HEK293 (cell line): ENCODE measurements at regions not wholly inside any gene's neighbourhood (a gene's known extent, or its start where the extent isn't known, plus 50 kb on each side); places are given as distances from the start of the nearest gene placed in this dataset.

Experiments
- CTCF ChIA-PET: fragments of 350-600 bp; formaldehyde crosslinking; extraction: SDS; loops from one replicate; lab custom pipeline; 2021; ENCODE audit warnings: antibody characterized with exemption; lab: Yijun Ruan, JAX
- POLR2A ChIA-PET: fragments of 300-600 bp; formaldehyde crosslinking; extraction: SDS; loops from one replicate; lab custom pipeline; 2020; ENCODE audit warnings: antibody characterized with exemption, inconsistent platforms; lab: Yijun Ruan, JAX
- H3K27ac ChIP-seq: fragments of 200-500 bp; sonication (Bioruptor generic); 2 replicates; pipeline ENCODE4 v1.5.1; 2014; ENCODE audit warnings: low read depth, low read length, control low read depth, inconsistent platforms; ENCODE audit errors: extremely low read depth
- H3K36me3 ChIP-seq, 2 experiments: fragments of 200-500 bp in 1 of 2; sonication (Bioruptor generic) in 1 of 2; 1 replicate in 1 of 2; 2 replicates in 1 of 2; pipeline ENCODE4 v1.5.1; 2014 to 2017; ENCODE audit warnings: inconsistent platforms in 2 of 2, low read length in 2 of 2; ENCODE audit not compliant: control insufficient read depth in 2 of 2, insufficient read depth in 1 of 2
- H3K4me1 ChIP-seq: fragments of 200-500 bp; sonication (Bioruptor generic); 2 replicates; pipeline ENCODE4 v1.5.1; 2014; ENCODE audit warnings: mild to moderate bottlenecking, low read length, inconsistent platforms; ENCODE audit not compliant: control insufficient read depth, insufficient read depth
- H3K4me3 ChIP-seq: 2 replicates; pipeline ENCODE4 v1.5.1; 2011; ENCODE audit warnings: low read depth, mild to moderate bottlenecking, control low read depth, low read length, moderate library complexity
- H3K9me3 ChIP-seq: fragments of 200-500 bp; sonication (Bioruptor generic); 2 replicates; pipeline ENCODE4 v1.5.1; 2014; ENCODE audit warnings: low read depth, low read length, inconsistent platforms; ENCODE audit not compliant: control insufficient read depth, insufficient read depth
- GLI4 ChIP-seq: fragments of 450-650 bp; formaldehyde crosslinking; IDR thresholded peaks from 2 replicates; pipeline ENCODE4 v1.5.1; 2016; ENCODE audit warnings: missing biosample characterization, missing genetic modification characterization
- KLF1 ChIP-seq: fragments of 450-650 bp; formaldehyde crosslinking; IDR thresholded peaks from 2 replicates; pipeline ENCODE4 v1.5.1; 2016; ENCODE audit warnings: missing biosample characterization, missing genetic modification characterization
- KLF9 ChIP-seq: fragments of 450-650 bp; formaldehyde crosslinking; IDR thresholded peaks from 2 replicates; pipeline ENCODE4 v1.5.1; 2016; ENCODE audit warnings: missing biosample characterization, missing genetic modification characterization, low read depth
- SP7 ChIP-seq: fragments of 450-650 bp; formaldehyde crosslinking; IDR thresholded peaks from 2 replicates; pipeline ENCODE4 v1.5.1; 2016; ENCODE audit warnings: missing biosample characterization, missing genetic modification characterization
- YY2 ChIP-seq: fragments of 450-650 bp; formaldehyde crosslinking; IDR thresholded peaks from 2 replicates; pipeline ENCODE4 v1.5.1; 2016; ENCODE audit warnings: missing biosample characterization, missing genetic modification characterization
- ZBTB8A ChIP-seq: fragments of 450-650 bp; formaldehyde crosslinking; IDR thresholded peaks from 2 replicates; pipeline ENCODE4 v1.5.1; 2016; ENCODE audit warnings: missing biosample characterization, missing genetic modification characterization
- ZFP69B ChIP-seq: fragments of 450-650 bp; formaldehyde crosslinking; IDR thresholded peaks from 2 replicates; pipeline ENCODE4 v1.5.1; 2016; ENCODE audit warnings: missing biosample characterization, missing genetic modification characterization
- ZNF221 ChIP-seq: fragments of 450-650 bp; formaldehyde crosslinking; IDR thresholded peaks from 2 replicates; pipeline ENCODE4 v1.5.1; 2017; ENCODE audit warnings: missing biosample characterization, missing genetic modification characterization, borderline replicate concordance
- ZNF311 ChIP-seq: fragments of 450-650 bp; formaldehyde crosslinking; IDR thresholded peaks from 2 replicates; pipeline ENCODE4 v1.5.1; 2017; ENCODE audit warnings: missing biosample characterization, missing genetic modification characterization, borderline replicate concordance
- ZNF623 ChIP-seq: fragments of 450-650 bp; formaldehyde crosslinking; IDR thresholded peaks from 2 replicates; pipeline ENCODE4 v1.5.1; 2016; ENCODE audit warnings: missing biosample characterization, missing genetic modification characterization
- ZSCAN30 ChIP-seq: fragments of 450-650 bp; IDR thresholded peaks from 2 replicates; pipeline ENCODE4 v1.5.1; 2018; ENCODE audit warnings: missing biosample characterization, mild to moderate bottlenecking, missing genetic modification characterization, moderate library complexity
- TF ChIP-seq, protein P1 (sequence below): fragments of 450-650 bp; formaldehyde crosslinking; IDR thresholded peaks from 2 replicates; pipeline ENCODE4 v1.5.1; 2017; ENCODE audit warnings: missing biosample characterization, mild to moderate bottlenecking, missing genetic modification characterization, moderate library complexity
- TF ChIP-seq, protein P2 (sequence below): fragments of 450-650 bp; IDR thresholded peaks from 2 replicates; pipeline ENCODE4 v1.5.1; 2018; ENCODE audit warnings: missing biosample characterization, missing genetic modification characterization
- TF ChIP-seq, protein P3 (sequence below): fragments of 450-650 bp; formaldehyde crosslinking; IDR thresholded peaks from 2 replicates; pipeline ENCODE4 v1.5.1; 2016; ENCODE audit warnings: missing biosample characterization, missing genetic modification characterization, low read depth
- TF ChIP-seq, protein P4 (sequence below): fragments of 450-650 bp; formaldehyde crosslinking; IDR thresholded peaks from 2 replicates; pipeline ENCODE4 v1.5.1; 2017; ENCODE audit warnings: missing biosample characterization, missing genetic modification characterization
- TF ChIP-seq, protein P5 (sequence below): fragments of 450-650 bp; formaldehyde crosslinking; IDR thresholded peaks from 2 replicates; pipeline ENCODE4 v1.5.1; 2016; ENCODE audit warnings: missing biosample characterization, missing genetic modification characterization
- TF ChIP-seq, protein P6 (sequence below): fragments of 450-650 bp; formaldehyde crosslinking; IDR thresholded peaks from 2 replicates; pipeline ENCODE4 v1.5.1; 2016; ENCODE audit warnings: missing biosample characterization, missing genetic modification characterization
- TF ChIP-seq, protein P7 (sequence below): fragments of 450-650 bp; formaldehyde crosslinking; IDR thresholded peaks from 2 replicates; pipeline ENCODE4 v1.5.1; 2016; ENCODE audit warnings: missing biosample characterization, missing genetic modification characterization

DNA sequence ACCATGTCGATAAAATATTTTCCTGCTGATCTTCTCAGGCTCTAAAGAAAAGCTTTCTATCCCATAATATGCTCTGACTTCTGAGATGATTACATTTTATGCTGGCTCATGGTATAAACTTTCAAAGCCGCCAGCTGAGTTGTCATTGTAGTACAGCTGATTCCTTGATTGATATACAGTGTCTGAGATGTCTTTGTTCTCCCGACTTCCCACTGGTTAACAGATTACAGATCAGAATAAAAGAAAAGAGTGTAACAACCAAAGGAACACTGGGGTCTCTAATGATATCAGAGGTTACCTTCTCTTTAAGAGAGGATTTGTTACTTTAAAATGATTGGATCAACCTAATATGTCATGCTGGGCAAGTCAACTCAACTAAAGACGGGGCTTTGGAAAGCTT is 485.4 kb upstream of the LRRC7 start:
- Histone ChIP-seq H3K4me1 (no peaks in the 10 kb centered on the region), H3K4me3 (no peak overlapping the region), H3K27ac (no peak overlapping the region), H3K9me3 (no peaks in the 10 kb centered on the region), H3K36me3 (no peaks in the 10 kb centered on the region)
- no peak for TF ChIP-seq KLF1
- TF ChIP-seq ZSCAN30 = no peak
- no peak for TF ChIP-seq ZFP69B (tag by site-specific recombination)
- no peak for TF ChIP-seq ZBTB8A (tag by site-specific recombination)
- POLR2A ChIA-PET = no interaction called here
- CTCF ChIA-PET = interaction anchor here (1.1 kb wide), 1 partner anchor 263 kb away, joined by 3 read pairs; no protein-coding TSS in a partner anchor

DNA sequence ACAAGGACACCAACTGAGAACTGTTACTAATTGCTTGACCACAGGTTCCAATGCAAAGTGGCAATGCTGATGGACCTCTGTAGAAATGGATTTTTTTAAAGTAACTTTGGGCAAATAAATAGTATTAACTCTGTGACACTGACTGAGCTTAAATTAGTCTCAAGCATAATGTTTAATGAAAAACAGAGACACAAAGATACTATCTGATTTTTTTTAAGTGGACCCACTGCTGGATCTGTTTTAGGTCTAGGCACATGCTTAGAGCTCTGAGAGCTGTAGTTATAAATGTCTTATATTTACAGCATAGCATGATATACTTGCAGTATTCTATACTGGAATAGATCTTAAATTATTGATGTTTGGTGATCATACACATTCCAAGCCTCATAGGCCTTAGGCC is 481.6 kb upstream of the LRRC7 start:
- CTCF ChIA-PET = interaction anchor here (0.6 kb wide), 1 partner anchor 444 kb away, joined by 3 read pairs; no protein-coding TSS in a partner anchor
- TF ChIP-seq, protein P1, sequence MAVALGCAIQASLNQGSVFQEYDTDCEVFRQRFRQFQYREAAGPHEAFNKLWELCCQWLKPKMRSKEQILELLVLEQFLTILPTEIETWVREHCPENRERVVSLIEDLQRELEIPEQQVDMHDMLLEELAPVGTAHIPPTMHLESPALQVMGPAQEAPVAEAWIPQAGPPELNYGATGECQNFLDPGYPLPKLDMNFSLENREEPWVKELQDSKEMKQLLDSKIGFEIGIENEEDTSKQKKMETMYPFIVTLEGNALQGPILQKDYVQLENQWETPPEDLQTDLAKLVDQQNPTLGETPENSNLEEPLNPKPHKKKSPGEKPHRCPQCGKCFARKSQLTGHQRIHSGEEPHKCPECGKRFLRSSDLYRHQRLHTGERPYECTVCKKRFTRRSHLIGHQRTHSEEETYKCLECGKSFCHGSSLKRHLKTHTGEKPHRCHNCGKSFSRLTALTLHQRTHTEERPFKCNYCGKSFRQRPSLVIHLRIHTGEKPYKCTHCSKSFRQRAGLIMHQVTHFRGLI (tag by site-specific recombination) = no peak
- TF ChIP-seq YY2 (no peak), SP7 (tag by site-specific recombination) (no peak), ZNF311 (tag by site-specific recombination) (no peak), ZNF221 (tag by site-specific recombination) (no peak), KLF9 (tag by site-specific recombination) (no peak), ZNF623 (tag by site-specific recombination) (no peak), GLI4 (tag by site-specific recombination) (no peak)
- TF ChIP-seq, protein P2, sequence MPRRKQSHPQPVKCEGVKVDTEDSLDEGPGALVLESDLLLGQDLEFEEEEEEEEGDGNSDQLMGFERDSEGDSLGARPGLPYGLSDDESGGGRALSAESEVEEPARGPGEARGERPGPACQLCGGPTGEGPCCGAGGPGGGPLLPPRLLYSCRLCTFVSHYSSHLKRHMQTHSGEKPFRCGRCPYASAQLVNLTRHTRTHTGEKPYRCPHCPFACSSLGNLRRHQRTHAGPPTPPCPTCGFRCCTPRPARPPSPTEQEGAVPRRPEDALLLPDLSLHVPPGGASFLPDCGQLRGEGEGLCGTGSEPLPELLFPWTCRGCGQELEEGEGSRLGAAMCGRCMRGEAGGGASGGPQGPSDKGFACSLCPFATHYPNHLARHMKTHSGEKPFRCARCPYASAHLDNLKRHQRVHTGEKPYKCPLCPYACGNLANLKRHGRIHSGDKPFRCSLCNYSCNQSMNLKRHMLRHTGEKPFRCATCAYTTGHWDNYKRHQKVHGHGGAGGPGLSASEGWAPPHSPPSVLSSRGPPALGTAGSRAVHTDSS (tag by site-specific recombination) = no peak
- TF ChIP-seq, protein P3, sequence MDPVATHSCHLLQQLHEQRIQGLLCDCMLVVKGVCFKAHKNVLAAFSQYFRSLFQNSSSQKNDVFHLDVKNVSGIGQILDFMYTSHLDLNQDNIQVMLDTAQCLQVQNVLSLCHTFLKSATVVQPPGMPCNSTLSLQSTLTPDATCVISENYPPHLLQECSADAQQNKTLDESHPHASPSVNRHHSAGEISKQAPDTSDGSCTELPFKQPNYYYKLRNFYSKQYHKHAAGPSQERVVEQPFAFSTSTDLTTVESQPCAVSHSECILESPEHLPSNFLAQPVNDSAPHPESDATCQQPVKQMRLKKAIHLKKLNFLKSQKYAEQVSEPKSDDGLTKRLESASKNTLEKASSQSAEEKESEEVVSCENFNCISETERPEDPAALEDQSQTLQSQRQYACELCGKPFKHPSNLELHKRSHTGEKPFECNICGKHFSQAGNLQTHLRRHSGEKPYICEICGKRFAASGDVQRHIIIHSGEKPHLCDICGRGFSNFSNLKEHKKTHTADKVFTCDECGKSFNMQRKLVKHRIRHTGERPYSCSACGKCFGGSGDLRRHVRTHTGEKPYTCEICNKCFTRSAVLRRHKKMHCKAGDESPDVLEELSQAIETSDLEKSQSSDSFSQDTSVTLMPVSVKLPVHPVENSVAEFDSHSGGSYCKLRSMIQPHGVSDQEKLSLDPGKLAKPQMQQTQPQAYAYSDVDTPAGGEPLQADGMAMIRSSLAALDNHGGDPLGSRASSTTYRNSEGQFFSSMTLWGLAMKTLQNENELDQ = no peak
- TF ChIP-seq, protein P4, sequence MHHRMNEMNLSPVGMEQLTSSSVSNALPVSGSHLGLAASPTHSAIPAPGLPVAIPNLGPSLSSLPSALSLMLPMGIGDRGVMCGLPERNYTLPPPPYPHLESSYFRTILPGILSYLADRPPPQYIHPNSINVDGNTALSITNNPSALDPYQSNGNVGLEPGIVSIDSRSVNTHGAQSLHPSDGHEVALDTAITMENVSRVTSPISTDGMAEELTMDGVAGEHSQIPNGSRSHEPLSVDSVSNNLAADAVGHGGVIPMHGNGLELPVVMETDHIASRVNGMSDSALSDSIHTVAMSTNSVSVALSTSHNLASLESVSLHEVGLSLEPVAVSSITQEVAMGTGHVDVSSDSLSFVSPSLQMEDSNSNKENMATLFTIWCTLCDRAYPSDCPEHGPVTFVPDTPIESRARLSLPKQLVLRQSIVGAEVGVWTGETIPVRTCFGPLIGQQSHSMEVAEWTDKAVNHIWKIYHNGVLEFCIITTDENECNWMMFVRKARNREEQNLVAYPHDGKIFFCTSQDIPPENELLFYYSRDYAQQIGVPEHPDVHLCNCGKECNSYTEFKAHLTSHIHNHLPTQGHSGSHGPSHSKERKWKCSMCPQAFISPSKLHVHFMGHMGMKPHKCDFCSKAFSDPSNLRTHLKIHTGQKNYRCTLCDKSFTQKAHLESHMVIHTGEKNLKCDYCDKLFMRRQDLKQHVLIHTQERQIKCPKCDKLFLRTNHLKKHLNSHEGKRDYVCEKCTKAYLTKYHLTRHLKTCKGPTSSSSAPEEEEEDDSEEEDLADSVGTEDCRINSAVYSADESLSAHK (tag by site-specific recombination) = no peak
- TF ChIP-seq, protein P5, sequence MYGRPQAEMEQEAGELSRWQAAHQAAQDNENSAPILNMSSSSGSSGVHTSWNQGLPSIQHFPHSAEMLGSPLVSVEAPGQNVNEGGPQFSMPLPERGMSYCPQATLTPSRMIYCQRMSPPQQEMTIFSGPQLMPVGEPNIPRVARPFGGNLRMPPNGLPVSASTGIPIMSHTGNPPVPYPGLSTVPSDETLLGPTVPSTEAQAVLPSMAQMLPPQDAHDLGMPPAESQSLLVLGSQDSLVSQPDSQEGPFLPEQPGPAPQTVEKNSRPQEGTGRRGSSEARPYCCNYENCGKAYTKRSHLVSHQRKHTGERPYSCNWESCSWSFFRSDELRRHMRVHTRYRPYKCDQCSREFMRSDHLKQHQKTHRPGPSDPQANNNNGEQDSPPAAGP (tag by site-specific recombination) = no peak
- TF ChIP-seq, protein P6, sequence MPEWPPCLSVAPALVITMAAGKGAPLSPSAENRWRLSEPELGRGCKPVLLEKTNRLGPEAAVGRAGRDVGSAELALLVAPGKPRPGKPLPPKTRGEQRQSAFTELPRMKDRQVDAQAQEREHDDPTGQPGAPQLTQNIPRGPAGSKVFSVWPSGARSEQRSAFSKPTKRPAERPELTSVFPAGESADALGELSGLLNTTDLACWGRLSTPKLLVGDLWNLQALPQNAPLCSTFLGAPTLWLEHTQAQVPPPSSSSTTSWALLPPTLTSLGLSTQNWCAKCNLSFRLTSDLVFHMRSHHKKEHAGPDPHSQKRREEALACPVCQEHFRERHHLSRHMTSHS (tag by site-specific recombination) = no peak
- TF ChIP-seq, protein P7, sequence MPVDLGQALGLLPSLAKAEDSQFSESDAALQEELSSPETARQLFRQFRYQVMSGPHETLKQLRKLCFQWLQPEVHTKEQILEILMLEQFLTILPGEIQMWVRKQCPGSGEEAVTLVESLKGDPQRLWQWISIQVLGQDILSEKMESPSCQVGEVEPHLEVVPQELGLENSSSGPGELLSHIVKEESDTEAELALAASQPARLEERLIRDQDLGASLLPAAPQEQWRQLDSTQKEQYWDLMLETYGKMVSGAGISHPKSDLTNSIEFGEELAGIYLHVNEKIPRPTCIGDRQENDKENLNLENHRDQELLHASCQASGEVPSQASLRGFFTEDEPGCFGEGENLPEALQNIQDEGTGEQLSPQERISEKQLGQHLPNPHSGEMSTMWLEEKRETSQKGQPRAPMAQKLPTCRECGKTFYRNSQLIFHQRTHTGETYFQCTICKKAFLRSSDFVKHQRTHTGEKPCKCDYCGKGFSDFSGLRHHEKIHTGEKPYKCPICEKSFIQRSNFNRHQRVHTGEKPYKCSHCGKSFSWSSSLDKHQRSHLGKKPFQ (tag by site-specific recombination) = no peak
- TF ChIP-seq, all 188 proteins: peak for 0
- no peaks in the 10 kb centered on the region for H3K4me1 ChIP-seq
- H3K36me3 ChIP-seq = no peaks in the 10 kb centered on the region; a peak in 1 of 3 replicates
- H3K9me3 ChIP-seq = no peaks in the 10 kb centered on the region; the same call in 1 of the 2 replicates
- POLR2A ChIA-PET = no interaction called here
- H3K4me3 ChIP-seq = no peak overlapping the region
- H3K27ac ChIP-seq = no peak overlapping the region
